ENCODE measurements at regions not wholly inside any gene's neighbourhood (a gene's known extent, or its start where the extent isn't known, plus 50 kb on each side); places are given as distances from the start of the nearest gene placed in this dataset.
"Not testable (repeated sequence)": the region's sequence is repeated elsewhere in the genome, so short reads cannot be mapped to it uniquely, and the experiment has no call there.

- CTCF ChIA-PET, result no interaction called here
- TF ChIP-seq EZH2 (IDR thresholded peaks at IDR 0.05; ENCODE audit: borderline replicate concordance, low read depth, low read length, poor library complexity, severe bottlenecking), result no peak
- no peak for TF ChIP-seq CTCF (conservative IDR thresholded peaks at IDR 0.05; ENCODE audit: low read depth, low read length)
Observed at GRCh38 chr3:59367150-59367549, 317.3 kb upstream of the CFAP20DC start.

GRCh38 chr3:59366218-59366617 is 316.4 kb upstream of the CFAP20DC start:
- Histone ChIP-seq H3K36me3 (ENCODE audit: insufficient read depth, low read length, poor library complexity, severe bottlenecking) (no peaks in the 10 kb centered on the region), H3K4me3 (ENCODE audit: low read depth, low read length, poor library complexity, severe bottlenecking) (no peak overlapping the region), H3K27me3 (replicated peaks; ENCODE audit: insufficient read depth, low read depth, low read length, poor library complexity) (no peaks in the 10 kb centered on the region), H3K27ac (ENCODE audit: low read depth, low read length, poor library complexity, severe bottlenecking) (no peak overlapping the region), H3K9me3 (ENCODE audit: low read depth, low read length, poor library complexity, severe bottlenecking) (no peaks in the 10 kb centered on the region), H3K4me1 (ENCODE audit: insufficient read depth, low read length, poor library complexity, severe bottlenecking) (no peaks in the 10 kb centered on the region)
- no peak for TF ChIP-seq CTCF (conservative IDR thresholded peaks at IDR 0.05; ENCODE audit: low read depth, low read length)
- intact Hi-C loops (cut with micrococcal nuclease; ENCODE audit: unreplicated experiment), result no loop called here
- no peak for DNase-seq (ENCODE audit: low spot score)
- no TSS peak for BruUV-seq (replicated peaks)
- CTCF ChIA-PET, result no interaction called here
- POLR2A ChIA-PET (ENCODE audit: low non-redundant PET), result no interaction called here

More at GRCh38 chr3:59367150-59367549, 317.3 kb upstream of the CFAP20DC start:
- H3K27ac ChIP-seq (ENCODE audit: low read depth, low read length, poor library complexity, severe bottlenecking), result no peak overlapping the region
- no peaks in the 10 kb centered on the region for H3K36me3 ChIP-seq (ENCODE audit: insufficient read depth, low read length, poor library complexity, severe bottlenecking)
- no TSS peak for BruUV-seq (replicated peaks)
- no peak overlapping the region for H3K4me3 ChIP-seq (ENCODE audit: low read depth, low read length, poor library complexity, severe bottlenecking)
- DNase-seq (ENCODE audit: low spot score), result peak; percentile 1
- POLR2A ChIA-PET (ENCODE audit: low non-redundant PET), result no interaction called here
- H3K27me3 ChIP-seq (replicated peaks; ENCODE audit: insufficient read depth, low read depth, low read length, poor library complexity), result no peaks in the 10 kb centered on the region
- intact Hi-C loops (cut with micrococcal nuclease; ENCODE audit: unreplicated experiment), result no loop called here
- H3K4me1 ChIP-seq (ENCODE audit: insufficient read depth, low read length, poor library complexity, severe bottlenecking), result no peaks in the 10 kb centered on the region
- H3K9me3 ChIP-seq (ENCODE audit: low read depth, low read length, poor library complexity, severe bottlenecking), result no peaks in the 10 kb centered on the region

GRCh38 chr3:59364496-59364895 is 314.7 kb upstream of the CFAP20DC start:
- Histone ChIP-seq H3K27me3 (replicated peaks; ENCODE audit: insufficient read depth, low read depth, low read length, poor library complexity) (no peaks in the 10 kb centered on the region), H3K4me1 (ENCODE audit: insufficient read depth, low read length, poor library complexity, severe bottlenecking) (no peaks in the 10 kb centered on the region), H3K36me3 (ENCODE audit: insufficient read depth, low read length, poor library complexity, severe bottlenecking) (no peaks in the 10 kb centered on the region), H3K27ac (ENCODE audit: low read depth, low read length, poor library complexity, severe bottlenecking) (no peak overlapping the region), H3K9me3 (ENCODE audit: low read depth, low read length, poor library complexity, severe bottlenecking) (no peaks in the 10 kb centered on the region), H3K4me3 (ENCODE audit: low read depth, low read length, poor library complexity, severe bottlenecking) (no peak overlapping the region)
- TF ChIP-seq CTCF (conservative IDR thresholded peaks at IDR 0.05; ENCODE audit: low read depth, low read length) (no peak), EZH2 (IDR thresholded peaks at IDR 0.05; ENCODE audit: borderline replicate concordance, low read depth, low read length, poor library complexity, severe bottlenecking) (no peak)
- intact Hi-C loops (cut with micrococcal nuclease; ENCODE audit: unreplicated experiment), result no loop called here
- ChIA-PET CTCF (interaction anchor here (0.6 kb wide), 1 partner anchor 56 kb away, joined by 4 read pairs; no protein-coding TSS in a partner anchor), POLR2A (ENCODE audit: low non-redundant PET) (no interaction called here)
- no TSS peak for BruUV-seq (replicated peaks)
- no peak for DNase-seq (ENCODE audit: low spot score)

GRCh38 chr3:59360312-59360711 is 310.5 kb upstream of the CFAP20DC start:
- intact Hi-C loops (cut with micrococcal nuclease; ENCODE audit: unreplicated experiment); CTCF ChIA-PET; BruUV-seq (replicated peaks): not testable (repeated sequence)

More at GRCh38 chr3:59360312-59360711, 310.5 kb upstream of the CFAP20DC start:
- H3K36me3 ChIP-seq (ENCODE audit: insufficient read depth, low read length, poor library complexity, severe bottlenecking); H3K4me3 ChIP-seq (ENCODE audit: low read depth, low read length, poor library complexity, severe bottlenecking); DNase-seq (ENCODE audit: low spot score); H3K4me1 ChIP-seq (ENCODE audit: insufficient read depth, low read length, poor library complexity, severe bottlenecking); POLR2A ChIA-PET (ENCODE audit: low non-redundant PET); H3K27me3 ChIP-seq (replicated peaks; ENCODE audit: insufficient read depth, low read depth, low read length, poor library complexity); H3K27ac ChIP-seq (ENCODE audit: low read depth, low read length, poor library complexity, severe bottlenecking); H3K9me3 ChIP-seq (ENCODE audit: low read depth, low read length, poor library complexity, severe bottlenecking): not testable (repeated sequence)
